ENCODE measurements at regions not wholly inside any gene's neighbourhood (a gene's known extent, or its start where the extent isn't known, plus 50 kb on each side); places are given as distances from the start of the nearest gene placed in this dataset.

DNA sequence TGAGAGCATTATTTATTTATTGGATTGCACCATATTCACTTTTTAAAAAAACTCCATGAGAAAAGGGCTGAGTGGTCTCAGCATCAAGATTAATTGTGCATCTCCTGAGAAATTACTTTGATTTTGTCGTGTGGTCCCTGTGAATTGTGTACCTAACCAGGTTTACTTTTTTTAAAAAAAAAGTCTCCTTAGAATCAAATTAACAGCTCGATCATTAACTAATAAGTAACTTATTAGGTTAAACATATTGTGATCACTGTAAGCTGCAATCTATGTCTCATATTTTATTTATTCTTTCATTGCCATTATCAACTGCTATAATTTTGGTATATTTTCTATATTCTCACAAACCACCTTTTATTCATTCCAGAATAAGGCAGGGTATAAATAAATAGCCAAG, 318.2 kb downstream of the ADCYAP1 start:
- TF ChIP-seq, protein P1, sequence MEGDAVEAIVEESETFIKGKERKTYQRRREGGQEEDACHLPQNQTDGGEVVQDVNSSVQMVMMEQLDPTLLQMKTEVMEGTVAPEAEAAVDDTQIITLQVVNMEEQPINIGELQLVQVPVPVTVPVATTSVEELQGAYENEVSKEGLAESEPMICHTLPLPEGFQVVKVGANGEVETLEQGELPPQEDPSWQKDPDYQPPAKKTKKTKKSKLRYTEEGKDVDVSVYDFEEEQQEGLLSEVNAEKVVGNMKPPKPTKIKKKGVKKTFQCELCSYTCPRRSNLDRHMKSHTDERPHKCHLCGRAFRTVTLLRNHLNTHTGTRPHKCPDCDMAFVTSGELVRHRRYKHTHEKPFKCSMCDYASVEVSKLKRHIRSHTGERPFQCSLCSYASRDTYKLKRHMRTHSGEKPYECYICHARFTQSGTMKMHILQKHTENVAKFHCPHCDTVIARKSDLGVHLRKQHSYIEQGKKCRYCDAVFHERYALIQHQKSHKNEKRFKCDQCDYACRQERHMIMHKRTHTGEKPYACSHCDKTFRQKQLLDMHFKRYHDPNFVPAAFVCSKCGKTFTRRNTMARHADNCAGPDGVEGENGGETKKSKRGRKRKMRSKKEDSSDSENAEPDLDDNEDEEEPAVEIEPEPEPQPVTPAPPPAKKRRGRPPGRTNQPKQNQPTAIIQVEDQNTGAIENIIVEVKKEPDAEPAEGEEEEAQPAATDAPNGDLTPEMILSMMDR (IDR thresholded peaks at IDR 0.05): no peak
- TF ChIP-seq POLR2AphosphoS5 (IDR thresholded peaks at IDR 0.05) (no peak), POLR2A (IDR thresholded peaks at IDR 0.05) (no peak), EP300 (IDR thresholded peaks at IDR 0.05) (no peak)

Data from sigmoid colon (tissue), 4 donors.